Erythroblast (primary cell): ENCODE measurements at regions not wholly inside any gene's neighbourhood (a gene's known extent, or its start where the extent isn't known, plus 50 kb on each side); places are given as distances from the start of the nearest gene placed in this dataset.

Experiments used
- GATA1 ChIP-seq: IDR thresholded peaks from 2 replicates; pipeline ENCODE4 v1.6.1; 2011; ENCODE audit warnings: low read depth, mild to moderate bottlenecking, control low read depth, low read length, moderate library complexity
- POLR2A ChIP-seq: IDR thresholded peaks from 2 replicates; pipeline ENCODE4 v1.6.1; 2011; ENCODE audit warnings: mild to moderate bottlenecking, low read length

- TF ChIP-seq POLR2A (no peak), GATA1 (no peak)
Measured at GRCh38 chr1:232367293-232367692, 262.6 kb downstream of the SIPA1L2 start.
